CD8-positive, alpha-beta memory T cell (primary cell): ENCODE measurements at regions not wholly inside any gene's neighbourhood (a gene's known extent, or its start where the extent isn't known, plus 50 kb on each side); places are given as distances from the start of the nearest gene placed in this dataset.

Experiments used
- CTCF ChIA-PET: fragments of 350-600 bp; sonication (Branson Sonifier 250); formaldehyde crosslinking; loops from one replicate; lab custom pipeline; 2021; ENCODE audit warnings: antibody characterized with exemption; lab: Charles Lee
- POLR2A ChIA-PET: fragments of 350-600 bp; sonication (Branson Sonifier 250); formaldehyde crosslinking; loops from one replicate; lab custom pipeline; 2021; ENCODE audit warnings: antibody characterized with exemption; lab: Charles Lee
- DNase-seq, 5 donors: peaks; one replicate each; pipeline versions ENCODE4 v3.0.0 to v3.0.0-alpha.2; 2020 to 2022; ENCODE audit warnings: mixed read lengths in 1 of 5
- H3K27ac ChIP-seq: one replicate; pipeline ENCODE4 v1.7.0; 2013; ENCODE audit warnings: low read depth, mild to moderate bottlenecking, low read length, moderate library complexity
- H3K27me3 ChIP-seq: 2 replicates; pipeline ENCODE4 v1.7.0; 2013; ENCODE audit warnings: low read length, mild to moderate bottlenecking; ENCODE audit not compliant: insufficient read depth, poor library complexity, severe bottlenecking
- H3K36me3 ChIP-seq: 2 replicates; pipeline ENCODE4 v1.7.0; 2013; ENCODE audit warnings: mild to moderate bottlenecking, low read length, moderate library complexity; ENCODE audit not compliant: insufficient read depth
- H3K4me1 ChIP-seq: 2 replicates; pipeline ENCODE4 v1.7.0; 2013; ENCODE audit warnings: mild to moderate bottlenecking, low read length, moderate library complexity; ENCODE audit not compliant: insufficient read depth
- H3K4me3 ChIP-seq: 2 replicates; pipeline ENCODE4 v1.7.0; 2013; ENCODE audit warnings: mild to moderate bottlenecking, low read length
- H3K9me3 ChIP-seq: 2 replicates; pipeline ENCODE4 v1.7.0; 2013; ENCODE audit warnings: mild to moderate bottlenecking, low read length
- H3K27ac Mint-ChIP-seq, 8 donors: one replicate each; pipeline ENCODE4 v1.8.0; 2020 to 2021; ENCODE audit warnings: mixed read lengths in 8 of 8, mild to moderate bottlenecking in 6 of 8, inconsistent platforms in 3 of 8, moderate library complexity in 3 of 8
- H3K27me3 Mint-ChIP-seq, 2 donors: one replicate each; pipeline ENCODE4 v1.8.0; 2020 to 2021; ENCODE audit warnings: mixed read lengths in 2 of 2, mild to moderate bottlenecking in 1 of 2, moderate library complexity in 1 of 2
- H3K36me3 Mint-ChIP-seq, 3 donors: one replicate each; pipeline ENCODE4 v1.8.0; 2020 to 2021; ENCODE audit warnings: mixed read lengths in 3 of 3, inconsistent platforms in 1 of 3, mild to moderate bottlenecking in 1 of 3
- H3K4me1 Mint-ChIP-seq, 3 donors: one replicate each; pipeline ENCODE4 v1.8.0; 2020 to 2021; ENCODE audit warnings: mixed read lengths in 3 of 3, inconsistent platforms in 1 of 3, mild to moderate bottlenecking in 1 of 3
- H3K4me3 Mint-ChIP-seq, 7 donors: one replicate each; pipeline ENCODE4 v1.8.0; 2020 to 2021; ENCODE audit warnings: mixed read lengths in 7 of 7, mild to moderate bottlenecking in 6 of 7, moderate library complexity in 4 of 7, inconsistent platforms in 2 of 7
- H3K9me3 Mint-ChIP-seq, 5 donors: one replicate each; pipeline ENCODE4 v1.8.0; 2020 to 2022; ENCODE audit warnings: mixed read lengths in 5 of 5, mild to moderate bottlenecking in 3 of 5, moderate library complexity in 2 of 5, inconsistent platforms in 1 of 5

GRCh38 chr2:70385204-70385603, 83.3 kb upstream of the FAM136A start:
- H3K9me3 ChIP-seq: no peaks in the 10 kb centered on the region
- peaks cover 0 to 4% (median 0%) of the 10 kb centered on the region in 3 donors for H3K36me3 Mint-ChIP-seq
- H3K4me1 Mint-ChIP-seq: no peaks in the 10 kb centered on the region
- H3K9me3 Mint-ChIP-seq: no peaks in the 10 kb centered on the region
- DNase-seq: no peak
- no peak overlapping the region for H3K4me3 Mint-ChIP-seq
- H3K4me3 ChIP-seq: no peak overlapping the region
- H3K27me3 Mint-ChIP-seq: peaks cover 13 to 32% of the 10 kb centered on the region in 2 donors
- H3K27ac Mint-ChIP-seq: no peak overlapping the region
- no peaks in the 10 kb centered on the region for H3K27me3 ChIP-seq
- H3K27ac ChIP-seq: no peak overlapping the region
- CTCF ChIA-PET: no interaction called here
- H3K36me3 ChIP-seq: no peaks in the 10 kb centered on the region
- POLR2A ChIA-PET: no interaction called here
- H3K4me1 ChIP-seq: no peaks in the 10 kb centered on the region

GRCh38 chr2:70381821-70382220, 80.0 kb upstream of the FAM136A start:
- Histone ChIP-seq H3K27ac (no peak overlapping the region), H3K9me3 (no peaks in the 10 kb centered on the region), H3K4me1 (no peaks in the 10 kb centered on the region), H3K4me3 (no peak overlapping the region), H3K36me3 (no peaks in the 10 kb centered on the region), H3K27me3 (no peaks in the 10 kb centered on the region)
- Mint-ChIP-seq H3K4me3 (no peak overlapping the region), H3K27me3 (peaks cover 12 to 38% of the 10 kb centered on the region in 2 donors), H3K27ac (no peak overlapping the region), H3K36me3 (no peaks in the 10 kb centered on the region), H3K9me3 (no peaks in the 10 kb centered on the region), H3K4me1 (no peaks in the 10 kb centered on the region)
- CTCF ChIA-PET: no interaction called here
- DNase-seq: no peak
- POLR2A ChIA-PET: no interaction called here

DNA sequence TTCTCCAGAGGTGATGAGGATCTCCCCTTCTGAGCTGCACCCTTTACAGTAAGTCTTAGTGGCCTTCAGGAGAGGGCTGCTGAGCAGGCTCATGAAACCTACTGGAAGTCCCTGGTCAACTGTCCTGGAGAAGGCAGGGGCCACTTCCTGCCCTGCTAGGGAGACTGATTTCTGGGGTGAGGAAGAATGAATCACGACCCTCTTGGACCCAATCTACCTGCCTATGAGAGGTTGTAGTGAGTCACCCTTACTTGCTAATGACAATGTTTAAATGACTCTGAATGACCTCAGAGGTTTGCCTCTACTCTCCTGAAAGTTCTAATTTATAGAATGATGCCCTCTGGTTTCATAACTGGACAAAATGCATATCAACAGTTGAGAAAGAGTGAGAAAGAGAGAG, 79.4 kb upstream of the FAM136A start:
- H3K27ac ChIP-seq: no peak overlapping the region
- DNase-seq: no peak
- no peak overlapping the region for H3K4me3 ChIP-seq
- CTCF ChIA-PET: no interaction called here
- no peaks in the 10 kb centered on the region for H3K9me3 ChIP-seq
- Mint-ChIP-seq H3K27me3 (peaks cover 12 to 33% of the 10 kb centered on the region in 2 donors), H3K27ac (no peak overlapping the region), H3K9me3 (no peaks in the 10 kb centered on the region), H3K36me3 (no peaks in the 10 kb centered on the region), H3K4me3 (no peak overlapping the region), H3K4me1 (no peaks in the 10 kb centered on the region)
- H3K4me1 ChIP-seq: no peaks in the 10 kb centered on the region
- no peaks in the 10 kb centered on the region for H3K27me3 ChIP-seq
- H3K36me3 ChIP-seq: no peaks in the 10 kb centered on the region
- POLR2A ChIA-PET: no interaction called here

- Histone ChIP-seq H3K36me3 (no peaks in the 10 kb centered on the region), H3K9me3 (no peaks in the 10 kb centered on the region), H3K4me1 (no peaks in the 10 kb centered on the region), H3K4me3 (no peak overlapping the region), H3K27ac (no peak overlapping the region), H3K27me3 (no peaks in the 10 kb centered on the region)
- Mint-ChIP-seq H3K9me3 (no peaks in the 10 kb centered on the region), H3K36me3 (no peaks in the 10 kb centered on the region), H3K27ac (no peak overlapping the region), H3K27me3 (peaks cover 12 to 27% of the 10 kb centered on the region in 2 donors), H3K4me3 (no peak overlapping the region), H3K4me1 (no peaks in the 10 kb centered on the region)
- ChIA-PET CTCF (no interaction called here), POLR2A (no interaction called here)
- DNase-seq: no peak
Measured at GRCh38 chr2:70380621-70381020, 78.8 kb upstream of the FAM136A start.

GRCh38 chr2:70374616-70375015, 72.7 kb upstream of the FAM136A start:
- ChIA-PET CTCF (no interaction called here), POLR2A (no interaction called here)
- no peaks in the 10 kb centered on the region for H3K4me1 Mint-ChIP-seq
- H3K4me3 Mint-ChIP-seq: no peak overlapping the region
- peaks cover 0 to 8% (median 0%) of the 10 kb centered on the region in 5 donors for H3K9me3 Mint-ChIP-seq
- Histone ChIP-seq H3K4me1 (no peaks in the 10 kb centered on the region), H3K27me3 (no peaks in the 10 kb centered on the region), H3K4me3 (no peak overlapping the region), H3K36me3 (no peaks in the 10 kb centered on the region), H3K27ac (no peak overlapping the region), H3K9me3 (no peaks in the 10 kb centered on the region)
- no peaks in the 10 kb centered on the region for H3K36me3 Mint-ChIP-seq
- no peak for DNase-seq
- H3K27me3 Mint-ChIP-seq: peaks cover 0 to 22% of the 10 kb centered on the region in 2 donors
- H3K27ac Mint-ChIP-seq: no peak overlapping the region

- Mint-ChIP-seq H3K27ac (no peak overlapping the region), H3K4me3 (no peak overlapping the region), H3K9me3 (peaks cover 0 to 8% (median 0%) of the 10 kb centered on the region in 5 donors), H3K36me3 (no peaks in the 10 kb centered on the region), H3K27me3 (peaks cover 0 to 14% of the 10 kb centered on the region in 2 donors), H3K4me1 (no peaks in the 10 kb centered on the region)
- Histone ChIP-seq H3K27me3 (no peaks in the 10 kb centered on the region), H3K27ac (no peak overlapping the region), H3K36me3 (no peaks in the 10 kb centered on the region), H3K4me1 (no peaks in the 10 kb centered on the region), H3K4me3 (no peak overlapping the region), H3K9me3 (no peaks in the 10 kb centered on the region)
- no peak for DNase-seq
- ChIA-PET CTCF (no interaction called here), POLR2A (no interaction called here)
Measured at GRCh38 chr2:70371753-70372152, 69.9 kb upstream of the FAM136A start.

- H3K9me3 Mint-ChIP-seq: peaks cover 0 to 8% (median 0%) of the 10 kb centered on the region in 5 donors
- no peak for DNase-seq
- ChIA-PET CTCF (no interaction called here), POLR2A (no interaction called here)
- H3K27me3 Mint-ChIP-seq: peaks cover 0 to 9% of the 10 kb centered on the region in 2 donors
- no peak overlapping the region for H3K27ac Mint-ChIP-seq
- Histone ChIP-seq H3K36me3 (no peaks in the 10 kb centered on the region), H3K4me3 (no peak overlapping the region), H3K27me3 (no peaks in the 10 kb centered on the region), H3K4me1 (no peaks in the 10 kb centered on the region), H3K9me3 (no peaks in the 10 kb centered on the region), H3K27ac (no peak overlapping the region)
- no peaks in the 10 kb centered on the region for H3K4me1 Mint-ChIP-seq
- H3K36me3 Mint-ChIP-seq: no peaks in the 10 kb centered on the region
- H3K4me3 Mint-ChIP-seq: no peak overlapping the region
Measured at GRCh38 chr2:70369082-70369481, 67.2 kb upstream of the FAM136A start.

DNA sequence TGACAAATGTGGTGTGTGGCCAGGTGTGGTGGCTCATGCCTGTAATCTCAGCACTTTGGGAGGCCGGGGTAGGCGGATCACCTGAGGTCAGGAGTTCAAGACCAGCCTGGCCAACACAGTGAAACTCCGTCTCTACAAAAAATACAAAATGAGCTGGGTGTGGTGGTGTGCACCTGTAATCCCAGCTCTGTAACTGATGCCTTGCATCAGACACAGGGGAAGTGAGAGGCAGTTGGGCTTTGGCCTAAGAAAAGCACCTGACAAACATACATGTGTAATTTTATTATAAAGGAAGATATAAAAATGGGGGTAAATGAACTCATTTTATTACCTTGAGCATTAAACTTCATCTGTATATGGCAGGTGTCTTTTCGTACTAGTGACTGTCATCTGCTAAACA, 66.7 kb upstream of the FAM136A start:
- Histone ChIP-seq H3K4me1 (no peaks in the 10 kb centered on the region), H3K9me3 (no peaks in the 10 kb centered on the region), H3K4me3 (no peak overlapping the region), H3K27ac (no peak overlapping the region), H3K36me3 (no peaks in the 10 kb centered on the region), H3K27me3 (no peaks in the 10 kb centered on the region)
- Mint-ChIP-seq H3K27me3 (peaks cover 0 to 12% of the 10 kb centered on the region in 2 donors), H3K27ac (no peak overlapping the region), H3K36me3 (no peaks in the 10 kb centered on the region), H3K9me3 (peaks cover 0 to 8% (median 0%) of the 10 kb centered on the region in 5 donors), H3K4me1 (no peaks in the 10 kb centered on the region), H3K4me3 (no peak overlapping the region)
- ChIA-PET CTCF (no interaction called here), POLR2A (no interaction called here)
- no peak for DNase-seq
